HG03135 (cell line): ENCODE measurements at regions not wholly inside any gene's neighbourhood (a gene's known extent, or its start where the extent isn't known, plus 50 kb on each side); places are given as distances from the start of the nearest gene placed in this dataset.

Experiments
- ATAC-seq: cut with Tn5 transposase; IDR thresholded peaks from one replicate; pipeline ENCODE4 v1.9.1; 2021; ENCODE audit warnings: mild to moderate bottlenecking, moderate library complexity; ENCODE audit not compliant: unreplicated experiment

GRCh38 chr14:59091404-59091803 is 97.1 kb upstream of the DAAM1 start:
- ATAC-seq = no peak

DNA sequence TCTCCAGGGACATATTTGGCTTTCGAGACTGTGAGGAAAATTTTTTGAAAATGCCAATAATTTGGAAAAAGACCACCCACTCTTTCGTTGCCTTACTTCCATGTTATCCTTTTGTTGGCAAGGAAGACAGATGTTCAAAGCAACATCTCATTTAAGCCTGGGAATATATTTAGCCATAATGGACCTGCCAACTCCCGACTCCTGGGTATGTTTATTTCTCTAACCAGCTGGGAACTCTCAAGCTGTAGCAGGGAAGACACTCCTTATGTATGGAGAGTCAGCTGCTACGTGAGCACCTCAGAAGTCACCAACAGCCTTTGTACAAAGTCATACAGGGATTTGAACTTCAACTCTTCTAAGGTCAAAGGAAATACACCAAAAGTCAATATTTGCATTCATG is 96.5 kb upstream of the DAAM1 start:
- ATAC-seq = no peak

GRCh38 chr14:59093902-59094301 is 94.6 kb upstream of the DAAM1 start:
- ATAC-seq = no peak

DNA sequence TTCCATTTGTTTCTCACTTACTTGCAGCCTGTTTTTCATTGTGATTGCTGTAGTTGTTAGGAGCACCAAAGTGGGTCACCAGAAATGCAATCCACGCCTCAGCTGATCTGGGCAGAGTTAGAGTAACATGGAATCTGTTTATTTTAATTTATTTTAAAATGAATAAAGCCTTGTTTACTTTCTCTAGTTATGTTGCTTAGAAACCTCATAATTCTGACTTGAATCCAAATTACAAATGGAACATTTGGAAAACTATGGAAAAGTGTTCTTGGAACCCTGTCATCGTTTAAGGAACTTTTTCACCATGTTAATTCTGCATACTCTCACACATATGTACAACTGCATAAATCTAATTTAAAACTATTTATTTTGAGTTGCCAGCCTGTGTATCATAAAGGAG is 92.2 kb upstream of the DAAM1 start:
- ATAC-seq = no peak

DNA sequence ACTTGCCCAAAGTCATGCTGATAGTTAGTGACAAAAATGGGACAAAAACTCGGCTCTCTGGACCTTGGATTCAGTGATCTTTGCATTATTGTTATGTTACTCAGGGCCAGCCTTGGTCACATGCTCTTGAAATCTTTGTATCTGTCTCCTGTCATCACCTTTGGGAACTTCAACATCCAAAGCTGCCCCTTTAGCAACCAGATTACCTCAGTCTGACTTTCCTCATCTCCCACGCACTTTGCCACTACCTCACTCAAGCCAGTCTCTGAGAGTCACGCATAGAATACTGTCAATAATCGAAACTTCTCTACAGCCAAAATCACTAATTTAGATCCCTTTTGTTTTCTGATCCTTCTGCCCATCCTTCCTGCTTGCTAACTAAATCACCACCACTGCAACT is 90.8 kb upstream of the DAAM1 start:
- ATAC-seq = no peak

DNA sequence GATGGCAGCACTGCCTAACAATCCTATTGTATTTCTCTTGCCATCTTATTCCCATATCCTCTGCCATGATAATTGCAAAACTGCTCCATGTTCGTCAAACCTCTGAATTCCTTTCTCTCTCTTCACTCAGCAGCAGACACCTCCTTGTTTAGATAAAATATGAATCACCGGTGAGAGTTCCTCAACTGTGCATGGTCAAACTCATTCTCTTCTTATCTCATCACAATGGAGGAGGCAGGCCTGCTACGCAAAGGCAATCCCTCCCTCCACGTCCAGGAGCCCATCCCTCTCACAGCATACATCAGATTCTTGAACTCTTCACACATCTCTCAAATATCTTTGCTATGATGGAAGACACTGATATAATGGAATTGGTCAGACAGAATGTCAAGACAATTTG is 90.1 kb upstream of the DAAM1 start:
- no peak for ATAC-seq

- no peak for ATAC-seq
Observed at GRCh38 chr14:59100205-59100604, 88.3 kb upstream of the DAAM1 start.

DNA sequence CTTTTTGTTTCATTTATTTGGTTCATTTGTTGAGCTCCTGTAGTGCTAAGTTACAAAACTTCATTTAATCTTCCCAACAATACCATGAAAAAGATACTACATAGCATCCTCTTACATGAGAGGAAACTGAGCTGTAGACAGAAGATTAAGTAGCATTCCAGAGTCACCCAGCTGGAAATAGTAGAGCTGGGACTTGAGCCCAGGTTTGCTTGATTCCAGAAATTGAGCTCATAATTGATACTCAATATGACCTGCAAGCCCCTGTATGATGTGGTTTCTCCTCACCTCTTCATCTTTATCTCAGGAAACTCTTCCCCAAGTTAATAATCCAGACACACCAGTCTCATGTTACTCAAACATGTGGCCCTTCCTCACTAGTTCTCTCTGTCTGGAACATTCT is 87.0 kb upstream of the DAAM1 start:
- ATAC-seq = no peak

DNA sequence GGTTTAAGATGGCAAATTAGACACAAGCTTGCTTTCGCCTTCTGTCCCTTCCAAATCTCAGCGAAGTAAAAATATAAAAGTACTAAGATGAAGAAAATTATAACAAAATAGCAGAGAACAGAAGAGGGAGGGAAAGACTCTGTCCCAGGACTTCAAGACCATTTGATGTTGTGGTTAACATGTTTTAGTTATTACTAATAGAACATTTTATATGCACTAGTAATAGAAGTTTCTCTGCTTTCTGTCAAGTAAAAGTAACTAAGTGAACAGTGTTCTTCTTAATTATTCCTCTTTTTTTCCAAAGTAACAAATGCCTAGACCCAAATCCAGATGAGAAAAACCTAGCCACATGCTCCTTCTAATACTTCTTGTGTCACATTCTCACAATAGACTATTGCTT is 85.1 kb upstream of the DAAM1 start:
- no peak for ATAC-seq

DNA sequence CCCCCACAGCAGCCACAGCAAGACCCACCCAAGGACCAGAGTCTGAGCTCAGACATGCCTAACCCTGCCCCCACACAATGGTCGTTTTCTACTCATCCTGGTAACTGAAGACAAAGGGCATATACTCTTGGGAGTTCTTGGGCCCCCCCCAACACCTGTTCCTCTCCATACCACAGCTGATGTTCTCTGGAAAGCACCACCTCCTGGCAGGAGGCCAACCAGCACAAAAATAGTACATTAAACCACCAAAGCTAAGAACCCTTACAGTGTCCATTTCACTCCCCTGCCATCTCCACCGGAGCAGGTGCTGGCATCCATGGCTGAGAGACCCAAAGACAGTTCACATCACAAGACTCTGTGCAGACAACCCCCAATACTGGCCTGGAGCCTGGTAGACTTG is 80.6 kb upstream of the DAAM1 start:
- ATAC-seq = no peak

DNA sequence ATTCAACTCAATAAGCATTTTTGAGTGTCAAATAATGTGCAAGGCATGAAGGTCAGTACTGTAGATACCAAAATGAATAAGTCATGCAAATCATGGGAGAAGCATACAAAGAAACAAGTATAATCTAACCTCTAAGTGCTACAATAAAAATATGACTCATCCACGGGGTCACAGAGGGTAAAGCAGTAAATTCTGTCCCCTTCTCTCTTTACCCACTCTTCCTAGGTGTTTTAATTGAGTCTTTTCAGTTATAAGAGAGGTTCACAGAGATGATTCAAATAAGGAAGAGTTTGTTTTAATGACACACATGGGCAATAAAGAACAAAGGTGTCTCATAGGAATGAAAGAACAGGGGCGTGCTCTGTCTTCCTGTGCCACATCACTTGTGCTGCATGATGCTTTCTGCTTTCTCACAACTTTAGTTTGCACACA is 71.5 kb upstream of the DAAM1 start:
- no peak for ATAC-seq

GRCh38 chr14:59117754-59118528 is 70.5 kb upstream of the DAAM1 start:
- ATAC-seq = no peak

DNA sequence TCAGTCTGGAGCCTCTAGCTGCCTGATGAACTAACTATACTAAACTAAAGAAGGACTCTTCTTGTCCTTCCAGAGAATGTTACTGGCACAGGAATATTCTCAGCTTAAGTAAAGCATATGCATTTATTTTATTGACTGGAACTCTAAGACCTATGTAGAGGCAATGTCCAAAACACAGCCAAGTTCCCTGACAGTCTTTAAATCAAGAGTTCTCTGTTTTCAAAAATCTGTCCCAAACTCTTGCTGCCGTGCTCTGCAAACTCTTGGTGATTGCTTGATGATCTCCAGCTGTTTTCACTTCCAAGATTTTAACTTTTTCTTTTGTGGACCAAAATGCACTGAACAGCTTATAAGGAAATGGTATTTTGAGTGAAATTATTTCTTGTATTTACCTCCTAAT is 67.5 kb upstream of the DAAM1 start:
- no peak for ATAC-seq

GRCh38 chr14:59123531-59123930 is 64.9 kb upstream of the DAAM1 start:
- no peak for ATAC-seq

DNA sequence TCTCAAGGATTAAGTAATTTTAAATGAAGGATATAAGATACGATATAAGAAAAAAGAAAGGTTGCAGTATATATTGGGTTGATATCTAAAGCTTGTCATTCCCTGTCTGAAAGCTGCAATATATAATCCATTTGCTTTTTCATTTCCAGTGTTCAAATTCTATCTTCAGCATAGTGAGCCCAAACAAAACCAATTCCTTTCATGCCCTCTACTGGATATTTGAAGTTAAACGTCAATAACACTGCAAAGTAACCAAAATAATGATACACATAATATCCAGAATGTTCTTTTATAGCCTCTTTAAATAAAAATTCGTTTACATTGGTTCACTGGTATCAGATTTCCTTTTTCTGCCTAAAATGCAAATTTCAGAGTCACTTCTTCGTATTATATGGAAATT is 64.5 kb upstream of the DAAM1 start:
- no peak for ATAC-seq

GRCh38 chr14:59125156-59125555 is 63.3 kb upstream of the DAAM1 start:
- no peak for ATAC-seq

DNA sequence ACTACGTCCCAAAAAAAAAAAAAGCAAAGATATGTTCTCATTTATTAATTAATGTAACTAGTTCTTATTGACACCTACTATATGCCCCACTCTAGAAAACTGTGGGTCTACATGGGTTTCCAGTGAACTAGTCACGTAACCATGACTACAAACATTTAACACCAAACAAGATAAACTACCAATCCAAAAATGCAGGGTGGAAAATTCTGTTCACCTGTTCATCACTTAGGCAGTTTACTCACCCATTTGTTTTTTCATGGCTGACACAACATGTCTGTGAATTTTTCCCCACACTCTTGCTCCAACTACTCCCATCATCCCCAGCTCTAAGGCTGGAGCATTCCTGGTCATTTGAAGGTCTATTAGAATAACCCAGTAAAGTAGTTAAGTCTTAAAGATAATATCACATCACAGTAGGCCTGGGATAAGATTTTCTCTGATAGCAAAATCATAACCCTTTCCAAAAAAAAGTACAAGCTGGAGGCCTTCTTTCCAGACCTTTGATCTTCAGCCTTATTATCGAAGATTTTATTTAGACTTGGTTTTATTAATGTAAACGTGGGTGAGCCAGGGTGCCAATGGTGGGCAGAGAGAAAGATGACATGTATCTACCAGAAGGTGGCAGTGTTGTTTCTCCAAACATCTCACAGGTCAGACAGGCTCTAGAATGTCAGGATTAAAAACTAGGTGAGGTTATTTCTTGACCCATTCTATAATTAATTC is 61.6 kb upstream of the DAAM1 start:
- ATAC-seq = no peak

GRCh38 chr14:59127437-59127732 is 61.1 kb upstream of the DAAM1 start:
- no peak for ATAC-seq

DNA sequence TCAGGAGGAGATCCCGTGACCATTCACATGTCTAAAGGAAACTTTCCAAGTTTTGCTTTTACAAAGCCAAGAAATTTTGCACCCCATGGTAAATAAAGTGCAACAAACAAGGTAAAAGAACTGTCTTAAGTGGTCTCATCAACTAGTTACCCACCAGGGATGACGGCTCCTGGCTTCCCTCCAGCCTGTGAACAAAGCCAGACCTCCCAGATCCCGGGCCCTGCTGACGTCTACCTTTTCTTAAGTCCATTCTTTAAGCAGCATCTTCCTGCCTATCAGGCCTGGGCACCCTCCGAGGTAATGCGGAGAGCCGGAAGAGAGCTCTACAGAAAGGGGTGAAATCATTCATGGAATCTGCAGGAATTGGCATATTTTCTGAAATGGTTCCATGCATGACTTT is 58.0 kb upstream of the DAAM1 start:
- ATAC-seq = no peak

DNA sequence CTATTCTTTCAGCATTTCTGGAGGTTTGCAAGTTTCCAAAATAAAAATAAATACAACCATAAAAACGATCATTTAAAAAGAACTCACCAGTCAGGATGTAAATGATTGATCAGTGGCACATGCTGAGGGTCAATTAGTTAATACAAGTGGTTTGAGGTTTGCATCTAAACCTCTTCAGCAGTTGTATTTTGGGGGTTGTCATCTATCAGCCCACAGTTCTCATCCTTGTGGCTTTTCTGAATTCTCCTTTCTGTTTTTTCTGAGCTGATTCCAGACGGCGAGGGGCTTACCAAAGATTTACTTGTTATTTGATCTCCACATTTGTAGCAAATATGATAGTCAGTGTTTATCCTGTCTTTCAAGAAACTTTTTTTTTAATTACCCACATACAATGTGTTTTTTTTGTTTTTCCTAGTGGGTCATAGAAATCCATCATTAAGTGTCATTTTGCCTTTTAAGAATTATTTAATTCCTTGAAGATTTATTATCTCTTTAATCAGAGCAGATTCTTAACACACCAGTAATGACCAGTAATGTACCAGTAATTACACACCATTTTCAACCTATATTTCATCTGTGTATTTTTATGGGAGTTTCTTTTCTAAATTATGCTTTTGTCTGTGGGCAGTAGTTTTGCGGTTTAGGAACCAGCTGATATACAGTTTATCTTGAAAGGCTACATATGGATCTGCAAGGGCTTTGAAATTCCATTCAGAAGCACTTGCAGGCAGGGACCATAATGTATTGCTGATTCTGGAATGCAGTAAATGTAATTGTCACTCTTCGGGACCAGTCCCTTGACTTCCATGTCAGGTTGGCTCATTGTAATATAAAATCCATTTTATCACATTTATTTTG is 56.3 kb upstream of the DAAM1 start:
- ATAC-seq = no peak

DNA sequence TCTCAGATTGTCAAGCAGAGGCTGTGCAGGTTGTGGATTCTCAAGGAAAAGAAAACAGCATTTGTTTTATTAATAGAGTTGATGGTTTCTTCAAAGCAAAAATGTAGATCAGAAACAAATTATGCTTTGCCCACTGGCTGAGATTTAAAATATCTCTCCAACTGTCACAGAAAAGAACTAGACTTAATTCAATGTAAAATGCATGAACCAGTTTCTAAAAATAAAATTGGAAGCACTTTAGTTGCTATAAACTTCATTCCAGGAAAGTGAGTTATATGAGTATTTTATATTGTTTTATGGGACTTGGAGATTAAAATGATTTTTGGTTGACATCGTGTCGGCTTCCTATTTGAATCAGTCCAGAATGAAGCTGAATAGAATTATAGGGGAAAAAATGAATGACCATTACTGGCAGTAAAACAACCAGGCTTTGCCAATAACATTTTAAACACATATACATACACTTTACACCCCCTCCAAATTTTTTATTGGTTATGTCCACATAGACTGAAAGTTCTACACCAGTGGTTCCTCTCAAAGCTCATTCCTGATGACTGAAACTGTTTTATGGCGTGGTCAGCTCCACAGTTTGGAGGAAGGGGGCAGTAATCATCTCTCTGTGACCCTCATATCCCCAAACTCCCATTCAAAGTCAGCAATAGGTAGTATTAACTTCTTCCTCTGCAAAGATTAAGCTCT is 55.5 kb upstream of the DAAM1 start:
- no peak for ATAC-seq
